ENCODE measurements at regions not wholly inside any gene's neighbourhood (a gene's known extent, or its start where the extent isn't known, plus 50 kb on each side); places are given as distances from the start of the nearest gene placed in this dataset.

DNA sequence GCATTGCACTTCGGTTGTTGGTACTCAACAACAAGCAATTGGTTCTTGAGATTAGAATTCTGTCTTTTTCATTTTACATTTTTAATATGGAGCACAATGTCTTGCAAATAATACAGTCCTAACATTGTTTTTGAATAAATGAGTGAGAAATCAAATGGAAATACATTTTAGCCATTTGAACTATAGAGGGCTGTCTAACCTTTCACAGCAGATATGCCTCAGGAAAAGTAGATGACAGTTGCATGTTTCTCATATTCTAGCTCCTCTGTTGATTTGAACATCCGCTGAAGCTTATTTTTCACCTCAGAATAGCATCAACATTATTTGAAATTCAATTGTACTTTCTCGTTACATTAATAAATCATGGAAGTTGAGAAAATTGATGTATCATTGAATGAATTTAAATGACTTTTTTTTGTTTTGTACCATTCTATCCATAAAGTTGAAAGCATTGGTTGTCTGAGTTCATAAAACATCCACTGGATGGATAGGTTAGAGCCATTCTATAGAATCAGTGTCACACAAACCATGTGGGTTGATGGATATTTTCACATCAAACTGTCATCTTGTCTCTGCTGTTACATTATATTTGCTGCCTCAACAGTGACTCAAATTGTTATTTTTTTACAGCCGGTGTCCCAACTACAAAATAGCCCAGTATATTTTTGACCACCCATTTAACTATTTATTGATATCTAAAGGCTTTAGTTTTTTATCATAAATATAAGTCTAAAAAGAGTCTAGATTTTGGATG lies 928.3 kb downstream of the NSUN3 start:
- no peaks in the 10 kb centered on the region for H3K36me3 ChIP-seq
- H3K27ac ChIP-seq, result no peak overlapping the region
- intact Hi-C loops (cut with DNase I), result no loop called here
- H3K27me3 ChIP-seq, result no peaks in the 10 kb centered on the region
- no peak for DNase-seq
- no peaks in the 10 kb centered on the region for H3K9me3 ChIP-seq
- H3K4me3 ChIP-seq, result no peak overlapping the region
- no peaks in the 10 kb centered on the region for H3K4me1 ChIP-seq
- WGBS, 2 donors, result 62 to 81% methylated on average over 4 of the region's 4 CpGs
- TF ChIP-seq POLR2A (IDR thresholded peaks at IDR 0.05), result no peak
- TF ChIP-seq, protein P1, sequence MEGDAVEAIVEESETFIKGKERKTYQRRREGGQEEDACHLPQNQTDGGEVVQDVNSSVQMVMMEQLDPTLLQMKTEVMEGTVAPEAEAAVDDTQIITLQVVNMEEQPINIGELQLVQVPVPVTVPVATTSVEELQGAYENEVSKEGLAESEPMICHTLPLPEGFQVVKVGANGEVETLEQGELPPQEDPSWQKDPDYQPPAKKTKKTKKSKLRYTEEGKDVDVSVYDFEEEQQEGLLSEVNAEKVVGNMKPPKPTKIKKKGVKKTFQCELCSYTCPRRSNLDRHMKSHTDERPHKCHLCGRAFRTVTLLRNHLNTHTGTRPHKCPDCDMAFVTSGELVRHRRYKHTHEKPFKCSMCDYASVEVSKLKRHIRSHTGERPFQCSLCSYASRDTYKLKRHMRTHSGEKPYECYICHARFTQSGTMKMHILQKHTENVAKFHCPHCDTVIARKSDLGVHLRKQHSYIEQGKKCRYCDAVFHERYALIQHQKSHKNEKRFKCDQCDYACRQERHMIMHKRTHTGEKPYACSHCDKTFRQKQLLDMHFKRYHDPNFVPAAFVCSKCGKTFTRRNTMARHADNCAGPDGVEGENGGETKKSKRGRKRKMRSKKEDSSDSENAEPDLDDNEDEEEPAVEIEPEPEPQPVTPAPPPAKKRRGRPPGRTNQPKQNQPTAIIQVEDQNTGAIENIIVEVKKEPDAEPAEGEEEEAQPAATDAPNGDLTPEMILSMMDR (IDR thresholded peaks at IDR 0.05), result no peak

DNA sequence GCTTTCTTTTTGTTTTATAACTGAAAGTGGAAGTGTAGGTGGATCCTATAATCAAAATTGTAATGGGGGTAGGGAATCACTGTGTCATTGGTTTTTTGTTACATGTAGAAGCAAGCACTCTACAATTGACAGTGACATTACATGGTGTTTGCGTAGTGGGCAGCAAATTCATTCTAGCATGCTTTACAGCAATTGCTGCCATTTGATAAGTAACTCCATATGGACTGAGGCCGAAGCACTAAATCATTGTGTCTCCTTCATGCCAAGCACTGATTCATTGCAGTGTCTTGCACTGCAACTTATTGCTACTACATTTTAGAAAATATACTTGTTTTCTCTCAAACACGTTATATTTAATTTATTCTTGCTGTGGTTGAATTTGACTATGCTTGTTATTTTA lies 933.9 kb downstream of the NSUN3 start:
- H3K4me1 ChIP-seq, result no peaks in the 10 kb centered on the region
- H3K4me3 ChIP-seq, result no peak overlapping the region
- no peak for DNase-seq
- 70 to 84% methylated on average over 3 of the region's 3 CpGs for WGBS, 2 donors
- H3K27me3 ChIP-seq, result no peaks in the 10 kb centered on the region
- TF ChIP-seq POLR2A (IDR thresholded peaks at IDR 0.05), result no peak
- TF ChIP-seq, protein P1 (IDR thresholded peaks at IDR 0.05), result no peak
- no peaks in the 10 kb centered on the region for H3K9me3 ChIP-seq
- H3K27ac ChIP-seq, result no peak overlapping the region
- intact Hi-C loops (cut with DNase I), result no loop called here
- no peaks in the 10 kb centered on the region for H3K36me3 ChIP-seq

DNA sequence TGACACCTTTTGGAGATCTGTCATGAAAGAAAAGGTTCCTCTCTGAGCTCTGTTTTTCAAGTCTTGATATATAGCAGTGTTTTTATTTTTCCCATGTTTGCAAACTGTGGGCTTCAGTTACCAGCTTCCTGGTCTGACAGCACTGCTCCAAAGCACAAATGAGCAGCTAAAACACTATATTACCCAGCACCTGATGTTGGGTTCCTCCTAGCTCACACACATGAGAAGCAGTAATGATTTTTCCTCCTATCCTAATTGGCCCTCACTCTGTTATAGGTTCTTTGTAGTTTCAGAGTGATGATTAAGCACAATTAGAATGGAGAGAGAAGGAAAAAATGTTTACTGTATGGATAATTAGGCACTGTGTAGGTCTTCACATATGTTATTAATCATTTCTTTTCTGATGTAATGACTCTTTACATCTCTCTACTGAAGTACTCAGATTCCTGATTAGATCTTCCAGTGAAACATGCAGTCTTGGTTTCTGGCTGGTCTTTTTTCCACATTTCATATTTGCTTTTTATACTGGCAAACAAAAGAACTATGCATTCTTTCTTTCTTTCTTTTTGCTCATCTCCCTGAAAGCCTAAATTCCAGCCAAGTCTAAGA lies 939.7 kb downstream of the NSUN3 start:
- H3K4me3 ChIP-seq, result no peak overlapping the region
- H3K4me1 ChIP-seq, result no peaks in the 10 kb centered on the region
- no peak overlapping the region for H3K27ac ChIP-seq
- no peaks in the 10 kb centered on the region for H3K36me3 ChIP-seq
- DNase-seq, result no peak
- TF ChIP-seq, protein P1 (IDR thresholded peaks at IDR 0.05), result no peak
- TF ChIP-seq POLR2A (IDR thresholded peaks at IDR 0.05), result no peak
- no peaks in the 10 kb centered on the region for H3K27me3 ChIP-seq
- H3K9me3 ChIP-seq, result no peaks in the 10 kb centered on the region
- intact Hi-C loops (cut with DNase I), result no loop called here

DNA sequence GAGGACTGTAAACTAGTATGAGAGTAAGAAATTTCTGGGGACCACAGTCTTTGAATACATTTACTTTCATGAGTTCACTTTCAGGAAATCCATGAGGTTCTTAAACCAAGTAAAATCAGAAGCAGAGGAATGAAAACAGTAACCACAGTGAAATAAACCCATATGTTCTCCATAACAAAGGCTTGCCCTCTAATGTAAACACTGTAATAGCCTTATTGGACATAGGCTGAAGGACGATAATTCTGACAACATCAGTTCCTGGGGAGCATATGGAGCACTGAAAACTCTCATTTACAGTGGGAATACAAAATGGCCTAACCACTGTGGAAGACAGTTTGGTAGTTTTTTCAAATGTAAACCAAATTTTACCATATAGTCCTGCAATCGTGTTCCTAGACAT lies 965.8 kb downstream of the NSUN3 start:
- 51 to 60% methylated on average over 2 of the region's 2 CpGs for WGBS, 2 donors
- H3K27me3 ChIP-seq, result no peaks in the 10 kb centered on the region
- intact Hi-C loops (cut with DNase I), result no loop called here
- no peak overlapping the region for H3K4me3 ChIP-seq
- no peaks in the 10 kb centered on the region for H3K9me3 ChIP-seq
- no peaks in the 10 kb centered on the region for H3K36me3 ChIP-seq
- TF ChIP-seq, protein P1 (IDR thresholded peaks at IDR 0.05), result no peak
- no peak for TF ChIP-seq POLR2A (IDR thresholded peaks at IDR 0.05)
- no peak for DNase-seq
- no peak overlapping the region for H3K27ac ChIP-seq
- no peaks in the 10 kb centered on the region for H3K4me1 ChIP-seq

DNA sequence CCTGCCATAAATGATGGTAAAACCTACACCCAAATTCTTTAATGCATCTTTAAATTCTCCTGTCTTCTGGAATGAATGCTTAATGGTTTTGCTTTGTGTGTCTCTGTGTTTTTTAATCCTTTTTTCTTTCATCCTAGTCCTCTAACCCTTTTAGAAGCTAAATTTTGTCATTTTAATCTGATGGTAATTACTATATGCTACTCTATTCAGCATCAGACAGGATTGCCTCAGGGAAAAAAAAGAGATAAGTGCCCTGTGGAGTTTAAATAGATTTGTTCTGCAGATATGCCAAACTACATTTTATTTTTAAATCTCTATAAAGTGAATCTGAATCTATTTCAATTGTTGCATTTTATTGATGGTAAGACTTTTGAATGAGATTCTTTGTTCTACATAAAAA lies 966.8 kb downstream of the NSUN3 start:
- no peak for TF ChIP-seq POLR2A (IDR thresholded peaks at IDR 0.05)
- TF ChIP-seq, protein P1 (IDR thresholded peaks at IDR 0.05), result no peak
- intact Hi-C loops (cut with DNase I), result no loop called here

More for the DNA sequence above, 966.8 kb downstream of the NSUN3 start:
- H3K27me3 ChIP-seq, result no peaks in the 10 kb centered on the region
- no peaks in the 10 kb centered on the region for H3K4me1 ChIP-seq
- H3K36me3 ChIP-seq, result no peaks in the 10 kb centered on the region
- no peak for DNase-seq
- H3K27ac ChIP-seq, result no peak overlapping the region
- H3K4me3 ChIP-seq, result no peak overlapping the region
- no peaks in the 10 kb centered on the region for H3K9me3 ChIP-seq
